ENCODE measurements at regions not wholly inside any gene's neighbourhood (a gene's known extent, or its start where the extent isn't known, plus 50 kb on each side); places are given as distances from the start of the nearest gene placed in this dataset.

- TF ChIP-seq CTCF (IDR thresholded peaks at IDR 0.05) (no peak), ATF3 (CRISPR knock-in tag; conservative IDR thresholded peaks at IDR 0.05) (no peak), USF2 (CRISPR knock-in tag; IDR thresholded peaks at IDR 0.05) (no peak), JUN (CRISPR knock-in tag; IDR thresholded peaks at IDR 0.05) (no peak), ESRRA (CRISPR knock-in tag; IDR thresholded peaks at IDR 0.05; ENCODE audit: borderline replicate concordance) (no peak)
Observed at GRCh38 chr15:96406701-96407100, 76.2 kb downstream of the NR2F2 start.

All from WTC11 (cell line).